Fibroblast of skin of left quadriceps (primary cell): ENCODE measurements at regions not wholly inside any gene's neighbourhood (a gene's known extent, or its start where the extent isn't known, plus 50 kb on each side); places are given as distances from the start of the nearest gene placed in this dataset.

Source experiments
- DNase-seq, 2 experiments: peaks; one replicate each; pipeline ENCODE4 v3.0.0-alpha.2; 2013; ENCODE audit warnings: low read depth in 2 of 2

DNA sequence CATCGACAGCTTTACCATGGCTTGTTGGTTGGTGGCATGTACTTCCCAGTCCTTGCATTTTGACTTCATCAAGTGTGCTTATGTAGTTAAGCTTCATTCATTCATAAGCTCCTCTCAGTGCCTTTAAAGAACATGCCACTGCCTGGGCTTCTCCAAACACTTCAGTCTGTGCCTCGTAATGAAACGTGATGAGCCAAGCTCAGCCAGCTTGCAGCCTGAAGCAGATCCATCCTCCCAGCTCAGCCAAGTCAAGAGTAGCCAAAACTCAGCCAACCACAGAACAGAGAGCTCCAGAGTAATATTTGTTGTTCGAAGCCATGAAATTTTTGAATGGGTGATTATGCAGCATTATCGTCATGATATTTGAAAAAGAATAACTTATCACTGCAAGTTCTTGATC is 989.7 kb downstream of the EFNB2 start:
- no peak for DNase-seq

DNA sequence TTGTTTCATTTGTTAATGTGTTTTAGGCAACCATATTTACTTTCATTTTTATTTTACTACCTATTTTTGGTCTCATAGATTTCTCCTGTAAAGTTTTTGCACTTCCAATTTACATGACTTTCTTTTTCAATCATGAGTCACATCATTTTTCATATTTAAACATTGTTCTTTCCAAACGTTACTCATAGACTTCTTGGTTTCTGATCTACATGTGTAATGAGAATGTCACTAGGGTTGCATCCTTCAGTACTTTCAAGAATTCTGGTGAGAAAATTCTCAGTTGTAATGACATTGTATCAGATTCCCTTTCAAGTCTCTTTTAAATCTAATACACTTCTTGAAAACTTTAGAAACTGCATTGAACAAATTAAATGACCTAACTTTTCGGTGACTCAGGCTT is 991.7 kb downstream of the EFNB2 start:
- DNase-seq, result no peak

- no peak for DNase-seq
Observed at GRCh38 chr13:105541565-105541964, 993.9 kb downstream of the EFNB2 start.

DNA sequence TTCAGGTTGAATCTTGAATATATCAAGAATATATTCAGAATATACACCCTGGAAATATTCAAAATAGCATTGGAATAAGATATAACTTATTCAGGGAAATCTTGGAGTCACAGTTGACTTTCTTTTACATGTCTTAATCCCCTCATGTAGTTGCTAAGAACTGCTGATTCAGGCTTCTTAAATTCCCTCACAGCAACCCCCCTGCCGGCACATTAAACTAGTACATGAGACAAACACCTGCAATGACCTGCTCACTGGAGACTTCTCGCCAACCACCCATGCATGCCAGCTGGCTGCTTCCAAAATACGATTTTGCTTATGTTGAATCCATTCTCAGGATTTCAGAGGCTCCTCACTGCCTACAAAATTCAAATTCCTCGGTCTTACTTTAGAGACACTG is 997.1 kb downstream of the EFNB2 start:
- no peak for DNase-seq

- DNase-seq, result no peak
Observed at GRCh38 chr13:105537113-105537512, 998.3 kb downstream of the EFNB2 start.

DNA sequence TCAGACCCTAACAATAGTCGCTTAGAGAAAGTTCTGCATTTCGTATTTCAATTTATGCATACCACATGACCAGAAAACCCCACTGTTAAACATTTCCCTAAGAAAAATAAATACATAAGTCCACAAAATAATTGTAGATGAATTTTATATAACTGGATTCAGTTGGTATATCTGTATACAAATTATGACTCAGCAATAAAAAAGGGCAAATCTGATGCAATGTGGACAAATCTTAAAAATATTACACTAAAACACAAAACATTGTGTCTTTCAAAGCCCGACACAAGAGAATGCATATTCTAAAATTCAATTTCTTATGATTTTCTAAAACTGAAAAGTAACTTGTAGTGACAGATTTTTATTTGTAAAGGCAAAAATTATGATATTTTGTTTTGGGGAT is 1005.0 kb downstream of the EFNB2 start:
- no peak for DNase-seq

DNA sequence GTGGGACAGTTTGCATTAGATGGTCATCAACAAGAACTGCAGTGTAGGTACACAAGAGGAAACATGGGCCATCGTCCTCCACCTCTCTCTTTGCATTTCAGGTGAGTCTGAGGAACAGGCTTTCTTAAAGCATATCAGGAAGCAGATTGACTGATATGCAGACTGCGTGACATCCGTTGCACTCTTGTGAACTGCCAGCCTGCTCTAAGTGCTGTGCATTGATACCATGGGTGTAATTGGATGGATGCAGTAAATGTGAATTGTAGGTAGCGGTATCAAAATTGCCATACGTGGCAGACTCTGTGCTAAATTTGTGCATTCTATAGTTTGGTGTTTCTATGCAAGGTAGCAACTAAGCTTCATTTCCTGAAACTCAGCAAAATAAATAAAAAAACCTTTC is 1008.3 kb downstream of the EFNB2 start:
- DNase-seq, result no peak

GRCh38 chr13:105519771-105520170 is 1015.7 kb downstream of the EFNB2 start:
- no peak for DNase-seq

GRCh38 chr13:105518086-105518485 is 1017.4 kb downstream of the EFNB2 start:
- DNase-seq, result no peak

DNA sequence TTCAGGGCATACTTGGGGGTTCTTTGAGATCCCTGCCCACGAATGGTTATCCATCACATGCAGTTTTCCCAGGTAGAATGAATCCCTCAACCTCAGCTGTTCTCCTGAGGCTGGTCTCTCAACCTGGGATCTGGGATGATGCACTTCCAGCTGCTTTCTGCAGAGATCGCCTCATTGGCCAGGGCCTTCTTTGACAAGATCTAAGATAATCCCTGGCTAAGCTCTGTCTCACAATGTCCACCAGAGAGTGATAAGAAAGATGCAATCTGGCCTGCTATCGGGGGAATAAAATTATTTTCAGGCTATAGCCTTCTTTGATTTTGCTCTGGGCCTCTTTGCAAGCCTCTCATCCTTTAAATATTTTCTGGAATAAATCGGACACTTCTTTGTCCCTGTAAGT is 1021.1 kb downstream of the EFNB2 start:
- DNase-seq, result no peak

DNA sequence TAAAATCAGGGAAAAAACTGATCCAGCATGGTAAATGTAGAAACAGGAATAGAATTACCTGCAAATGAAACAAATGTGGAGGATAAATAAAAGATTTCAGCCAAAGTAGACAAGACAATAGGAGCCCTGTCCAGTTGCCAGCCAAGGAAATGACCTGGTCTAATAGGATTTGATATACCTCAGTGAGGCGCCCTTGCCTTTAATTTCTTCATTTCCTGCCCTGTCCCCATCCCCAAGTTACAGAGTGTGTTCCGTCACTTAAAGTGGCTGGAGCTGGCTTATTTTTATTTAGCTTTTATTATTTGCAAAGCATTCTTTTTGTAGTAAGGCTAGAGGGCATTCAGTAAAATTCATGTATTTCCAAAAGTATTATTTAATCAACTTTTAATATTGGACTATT is 1022.0 kb downstream of the EFNB2 start:
- no peak for DNase-seq

GRCh38 chr13:105509981-105510762 is 1025.3 kb downstream of the EFNB2 start:
- no peak for DNase-seq

DNA sequence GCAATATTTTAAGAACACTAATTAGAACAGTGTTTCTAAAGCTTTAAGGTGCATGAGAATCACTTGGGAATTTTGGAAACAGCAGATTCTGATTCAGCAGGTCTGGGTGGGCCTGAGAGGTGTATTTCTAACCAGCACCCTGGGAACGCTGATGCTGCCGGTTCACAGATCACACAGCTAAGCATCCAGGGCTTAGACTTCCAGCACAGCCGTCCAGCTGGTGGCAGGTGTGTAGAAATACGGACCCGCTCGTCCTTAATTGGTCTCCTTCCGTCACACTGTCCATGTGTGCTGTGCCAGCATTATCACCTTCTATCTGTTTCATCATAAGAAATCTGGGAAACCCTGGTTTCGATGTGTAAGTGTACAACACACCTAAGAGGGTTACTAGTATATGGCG is 1029.0 kb downstream of the EFNB2 start:
- no peak for DNase-seq

GRCh38 chr13:105502193-105502592 is 1033.3 kb downstream of the EFNB2 start:
- no peak for DNase-seq

DNA sequence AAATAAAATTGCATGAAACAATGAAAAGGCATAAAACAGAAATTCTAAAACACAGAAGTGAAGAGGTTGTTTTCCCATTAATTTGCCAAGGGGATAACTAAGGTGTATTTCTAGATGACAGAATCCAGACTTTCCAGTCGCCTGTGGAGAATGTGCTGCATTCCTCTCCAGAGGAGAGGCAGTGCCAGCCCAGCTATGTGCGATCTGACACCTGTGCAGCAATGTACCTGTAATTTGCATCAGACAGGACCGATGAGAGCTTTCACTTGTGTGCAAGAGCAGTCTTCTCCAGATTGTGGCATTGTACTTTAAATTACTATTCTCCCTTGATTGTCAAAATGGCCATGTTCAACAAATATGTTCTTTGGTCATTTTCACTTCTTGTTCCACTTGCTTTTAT is 1037.9 kb downstream of the EFNB2 start:
- no peak for DNase-seq

GRCh38 chr13:105492216-105492615 is 1043.2 kb downstream of the EFNB2 start:
- DNase-seq, result no peak

- DNase-seq, result no peak
Observed at GRCh38 chr13:105491345-105491744, 1044.1 kb downstream of the EFNB2 start.

DNA sequence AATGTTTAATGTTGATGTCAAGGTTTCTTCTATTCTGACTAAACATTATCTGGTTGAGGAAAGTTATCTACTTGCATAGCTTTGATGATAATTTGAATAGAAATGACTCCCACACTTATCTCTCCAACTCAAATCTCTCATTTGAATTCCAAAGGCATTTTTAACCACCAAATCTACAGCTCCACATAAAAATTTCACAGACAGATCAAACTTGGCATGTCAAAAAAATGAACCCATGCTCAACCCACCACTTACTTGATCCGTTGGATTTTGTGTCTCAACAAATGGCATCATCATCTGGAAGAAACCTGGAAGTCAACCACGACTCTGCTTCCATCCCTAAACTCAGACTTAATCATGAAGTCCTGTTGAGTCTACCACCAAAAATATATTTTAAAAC is 1050.4 kb downstream of the EFNB2 start:
- DNase-seq, result no peak

GRCh38 chr13:105474983-105475610 is 1060.4 kb downstream of the EFNB2 start:
- DNase-seq, result no peak

DNA sequence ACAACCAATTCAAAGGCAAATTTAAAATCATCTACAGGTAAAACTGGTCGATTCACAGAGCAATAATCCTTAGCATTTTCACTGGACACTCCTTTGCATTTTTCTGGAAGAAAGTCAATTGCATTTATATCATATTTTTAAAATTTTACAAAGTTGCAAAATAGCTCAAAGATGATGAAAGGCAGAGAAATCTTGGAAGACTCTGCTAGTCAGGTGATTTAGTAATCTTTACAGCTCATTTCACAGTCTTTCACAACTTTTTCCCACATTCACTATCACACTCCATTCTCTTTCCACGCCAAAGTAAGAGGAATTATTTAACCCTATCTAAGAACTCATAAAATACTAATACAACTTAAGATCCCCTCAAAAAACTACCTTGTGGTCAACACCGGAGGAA is 1063.8 kb downstream of the EFNB2 start:
- DNase-seq, result peak; percentile 40 to 44

DNA sequence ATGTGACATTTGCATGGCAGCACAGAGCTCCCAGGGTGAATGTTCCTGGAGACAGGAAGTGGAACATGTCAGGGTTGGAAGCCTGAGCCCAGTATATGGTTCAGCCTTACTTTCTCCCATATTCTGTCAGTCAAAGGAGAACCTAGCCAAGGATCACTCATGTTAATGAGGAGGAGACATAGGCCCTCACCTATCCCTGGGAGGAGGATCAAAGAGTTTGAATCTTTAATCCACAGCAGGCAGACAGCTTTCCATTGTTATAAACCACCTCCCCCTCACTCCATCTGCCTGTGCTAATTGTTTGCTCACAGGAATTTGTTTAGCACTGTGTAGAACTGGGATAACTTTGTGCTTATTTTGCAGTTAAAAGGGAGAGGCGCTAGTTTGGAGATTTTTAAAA is 1069.1 kb downstream of the EFNB2 start:
- DNase-seq, result no peak

- no peak for DNase-seq
Observed at GRCh38 chr13:105465745-105466144, 1069.7 kb downstream of the EFNB2 start, which contains the start of gene DAOA. TSS of gene DAOA (plus strand) at chr13:105466045.

DNA sequence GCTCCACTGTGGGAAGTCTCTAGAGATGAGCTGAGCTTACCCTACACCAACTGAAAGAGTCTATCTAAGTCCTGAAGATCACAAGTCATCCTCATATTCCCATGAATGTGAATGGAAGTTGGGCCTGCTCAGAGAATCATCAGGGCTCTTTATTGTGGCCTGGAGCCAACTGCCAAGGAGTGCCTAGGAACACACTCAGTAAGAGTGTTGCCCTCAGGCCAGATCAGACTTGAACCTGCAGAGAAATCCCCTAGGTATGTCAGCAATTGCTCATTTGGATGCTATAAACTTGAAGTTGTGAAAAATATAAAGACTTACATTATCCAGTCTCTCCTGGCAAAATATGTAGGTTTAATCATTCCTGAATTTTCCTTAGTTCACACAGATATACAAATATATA is 1070.2 kb downstream of the EFNB2 start:
- no peak for DNase-seq

- DNase-seq, result no peak
Observed at GRCh38 chr13:105464249-105464648, 1071.2 kb downstream of the EFNB2 start.
